ENCODE measurements at regions not wholly inside any gene's neighbourhood (a gene's known extent, or its start where the extent isn't known, plus 50 kb on each side); places are given as distances from the start of the nearest gene placed in this dataset.

- TF ChIP-seq CTCF (IDR thresholded peaks at IDR 0.05; ENCODE audit: insufficient read depth, low read length, poor library complexity, severe bottlenecking) (no peak), EZH2phosphoT487 (conservative IDR thresholded peaks at IDR 0.05; ENCODE audit: low read length) (no peak)
Observed at GRCh38 chr17:79365351-79365750, 245.5 kb downstream of the RBFOX3 start.

Measured in SU-DHL-6 (cell line).